Activated CD8-positive, alpha-beta T cell treated with anti-CD3 and anti-CD28 coated beads for 36 hours (primary cell): ENCODE measurements at regions not wholly inside any gene's neighbourhood (a gene's known extent, or its start where the extent isn't known, plus 50 kb on each side); places are given as distances from the start of the nearest gene placed in this dataset.

Source experiments
- ATAC-seq: fragments of 200-7000 bp; cut with Tn5 transposase; one replicate; pipeline ENCODE4 v1.10.0; 2021; ENCODE audit warnings: mild to moderate bottlenecking, moderate library complexity
- CTCF ChIA-PET: fragments of 350-600 bp; sonication (Branson Sonifier 250); formaldehyde crosslinking; loops from one replicate; lab custom pipeline; 2021; ENCODE audit warnings: antibody characterized with exemption; lab: Charles Lee
- POLR2A ChIA-PET: fragments of 350-600 bp; sonication (Branson Sonifier 250); formaldehyde crosslinking; loops from one replicate; lab custom pipeline; 2021; ENCODE audit warnings: antibody characterized with exemption; lab: Charles Lee
- DNase-seq: peaks from one replicate; pipeline ENCODE4 v3.0.0-alpha.2; 2020
- H3K27ac Mint-ChIP-seq: one replicate; pipeline ENCODE4 v1.8.0; 2021; ENCODE audit warnings: mild to moderate bottlenecking, mixed read lengths
- H3K27me3 Mint-ChIP-seq: one replicate; pipeline ENCODE4 v1.8.0; 2021; ENCODE audit warnings: mixed read lengths
- H3K36me3 Mint-ChIP-seq: one replicate; pipeline ENCODE4 v1.8.0; 2021; ENCODE audit warnings: low read depth, mixed read lengths
- H3K4me1 Mint-ChIP-seq: one replicate; pipeline ENCODE4 v1.8.0; 2021; ENCODE audit warnings: low read depth, mixed read lengths
- H3K4me3 Mint-ChIP-seq: one replicate; pipeline ENCODE4 v1.8.0; 2021; ENCODE audit warnings: mild to moderate bottlenecking, moderate library complexity, mixed read lengths
- H3K9me3 Mint-ChIP-seq: one replicate; pipeline ENCODE4 v1.8.0; 2021; ENCODE audit warnings: mixed read lengths
- CTCF ChIP-seq: fragments of 200-600 bp; IDR thresholded peaks from one replicate; pipeline ENCODE4 v1.8.0; 2022; ENCODE audit warnings: antibody characterized with exemption, mild to moderate bottlenecking
- intact Hi-C: fragments of 100-400 bp; cut with micrococcal nuclease; formaldehyde crosslinking; loops from one replicate; pipeline ENCODE4 v1.10.0; 2022

GRCh38 chr10:78353636-78354035 lies 320.0 kb downstream of the RPS24 start:
- ChIA-PET CTCF (no interaction called here), POLR2A (no interaction called here)
- H3K27me3 Mint-ChIP-seq: peaks cover 4% of the 10 kb centered on the region
- intact Hi-C loops: loop anchor here (5.0 kb wide), 1 partner anchor 64 kb away; no protein-coding TSS in a partner anchor
- no peaks in the 10 kb centered on the region for H3K4me1 Mint-ChIP-seq
- TF ChIP-seq CTCF: no peak
- ATAC-seq (no peak), DNase-seq (no peak)
- no peak overlapping the region for H3K4me3 Mint-ChIP-seq
- H3K27ac Mint-ChIP-seq: no peak overlapping the region
- no peaks in the 10 kb centered on the region for H3K36me3 Mint-ChIP-seq
- H3K9me3 Mint-ChIP-seq: no peaks in the 10 kb centered on the region

GRCh38 chr10:78354101-78354500 lies 320.4 kb downstream of the RPS24 start:
- DNase-seq: no peak
- no peaks in the 10 kb centered on the region for H3K9me3 Mint-ChIP-seq
- peaks cover 4% of the 10 kb centered on the region for H3K27me3 Mint-ChIP-seq
- intact Hi-C loops: loop anchor here (5.0 kb wide), 1 partner anchor 63 kb away; no protein-coding TSS in a partner anchor
- POLR2A ChIA-PET: no interaction called here
- H3K36me3 Mint-ChIP-seq: no peaks in the 10 kb centered on the region
- no peaks in the 10 kb centered on the region for H3K4me1 Mint-ChIP-seq
- no peak overlapping the region for H3K27ac Mint-ChIP-seq
- ATAC-seq: no peak
- TF ChIP-seq CTCF: no peak
- CTCF ChIA-PET: no interaction called here
- no peak overlapping the region for H3K4me3 Mint-ChIP-seq

- Mint-ChIP-seq H3K4me1 (peaks cover 4% of the 10 kb centered on the region), H3K36me3 (no peaks in the 10 kb centered on the region), H3K27ac (no peak overlapping the region), H3K27me3 (peaks cover 4% of the 10 kb centered on the region), H3K9me3 (no peaks in the 10 kb centered on the region), H3K4me3 (no peak overlapping the region)
- ChIA-PET POLR2A (no interaction called here), CTCF (no interaction called here)
- TF ChIP-seq CTCF: no peak
- intact Hi-C loops: no loop called here
- DNase-seq (no peak), ATAC-seq (no peak)
These were observed 322.7 kb downstream of the RPS24 start for GRCh38 chr10:78356291-78356900.

GRCh38 chr10:78357141-78358063 lies 323.7 kb downstream of the RPS24 start:
- POLR2A ChIA-PET: no interaction called here
- peaks cover 14% of the 10 kb centered on the region for H3K4me1 Mint-ChIP-seq

More at GRCh38 chr10:78357141-78358063, 323.7 kb downstream of the RPS24 start:
- CTCF ChIA-PET: no interaction called here
- DNase-seq (no peak), ATAC-seq (no peak)
- H3K4me3 Mint-ChIP-seq: no peak overlapping the region
- no peak overlapping the region for H3K27ac Mint-ChIP-seq
- no peaks in the 10 kb centered on the region for H3K36me3 Mint-ChIP-seq
- no peaks in the 10 kb centered on the region for H3K9me3 Mint-ChIP-seq
- intact Hi-C loops: no loop called here
- no peak for TF ChIP-seq CTCF
- H3K27me3 Mint-ChIP-seq: peaks cover 1% of the 10 kb centered on the region
